H1 (cell line): ENCODE measurements at regions not wholly inside any gene's neighbourhood (a gene's known extent, or its start where the extent isn't known, plus 50 kb on each side); places are given as distances from the start of the nearest gene placed in this dataset.

ENCODE experiments used
- CTCF ChIA-PET: fragments of 300-600 bp; sonication (Branson Sonifier 250); formaldehyde crosslinking; loops from one replicate; lab custom pipeline; 2021; ENCODE audit not compliant: partially characterized antibody; lab: Charles Lee
- POLR2A ChIA-PET: fragments of 300-600 bp; sonication (Branson Sonifier 250); formaldehyde crosslinking; loops from one replicate; lab custom pipeline; 2021; ENCODE audit warnings: inconsistent platforms; ENCODE audit not compliant: partially characterized antibody; lab: Charles Lee
- DNase-seq, 2 experiments: peaks; one replicate each; pipeline versions ENCODE4 v3.0.0 to v3.0.0-alpha.2; 2010 to 2022; ENCODE audit warnings: low spot score in 2 of 2, low read depth in 1 of 2, mixed read lengths in 1 of 2
- FAIRE-seq: peaks from 2 replicates; lab custom pipeline; 2011; peaks lifted over from hg19 to GRCh38; lab: Jason Lieb, UNC
- H2AFZ ChIP-seq: 2 replicates; pipeline ENCODE4 v1.8.1; 2012; ENCODE audit warnings: low read length, inconsistent platforms
- H2AK5ac ChIP-seq: 2 replicates; pipeline ENCODE4 v1.6.1; 2013; ENCODE audit warnings: low read depth, low read length
- H2BK120ac ChIP-seq: replicated peaks from 2 replicates; pipeline ENCODE3; 2013; ENCODE audit warnings: low read depth, low read length, inconsistent platforms
- H2BK12ac ChIP-seq: 2 replicates; pipeline ENCODE4 v1.6.1; 2013; ENCODE audit warnings: low read depth, low read length
- H2BK15ac ChIP-seq: 2 replicates; pipeline ENCODE4 v1.6.1; 2013; ENCODE audit warnings: low read length
- H2BK20ac ChIP-seq: 2 replicates; pipeline ENCODE4 v1.6.1; 2013; ENCODE audit warnings: low read length
- H2BK5ac ChIP-seq: 2 replicates; pipeline ENCODE4 v1.6.1; 2013; ENCODE audit warnings: low read depth, low read length
- H3K14ac ChIP-seq: 2 replicates; pipeline ENCODE4 v1.6.1; 2013; ENCODE audit warnings: inconsistent platforms; ENCODE audit not compliant: insufficient read length
- H3K18ac ChIP-seq: 2 replicates; pipeline ENCODE4 v1.6.1; 2013; ENCODE audit warnings: low read length; ENCODE audit errors: extremely low read depth
- H3K23ac ChIP-seq: 2 replicates; pipeline ENCODE4 v1.6.1; 2013; ENCODE audit warnings: inconsistent platforms; ENCODE audit not compliant: insufficient read length
- H3K23me2 ChIP-seq: 2 replicates; pipeline ENCODE4 v1.6.1; 2013; ENCODE audit warnings: low read depth, low read length
- H3K27ac ChIP-seq: 2 replicates; pipeline ENCODE4 v1.6.1; 2011; ENCODE audit warnings: low read depth, low read length, inconsistent platforms
- H3K27me3 ChIP-seq, 4 experiments: replicated peaks in 1 of 4; 1 replicate in 1 of 4; 2 replicates in 3 of 4; pipeline versions ENCODE4 v1.6.1 to v1.8.1; 2011 to 2013; ENCODE audit warnings: low read length in 3 of 4, mild to moderate bottlenecking in 3 of 4, inconsistent platforms in 2 of 4, mixed read lengths in 2 of 4, moderate library complexity in 1 of 4; ENCODE audit not compliant: control insufficient read depth in 3 of 4, insufficient read depth in 3 of 4; ENCODE audit errors: extremely low read depth in 1 of 4
- H3K36me3 ChIP-seq, 4 experiments: 2 replicates each; pipeline versions ENCODE4 v1.6.1 to v1.8.1; 2011 to 2013; ENCODE audit warnings: mild to moderate bottlenecking in 4 of 4, low read length in 3 of 4, moderate library complexity in 2 of 4, control low read depth in 1 of 4, inconsistent platforms in 1 of 4; ENCODE audit not compliant: insufficient read depth in 4 of 4, control insufficient read depth in 2 of 4
- H3K4ac ChIP-seq: replicated peaks from 2 replicates; pipeline ENCODE3; 2013; ENCODE audit warnings: low read length, low read depth, mixed read lengths, inconsistent platforms; ENCODE audit not compliant: insufficient read length
- H3K4me1 ChIP-seq, 4 experiments: replicated peaks in 1 of 4; 1 replicate in 1 of 4; 2 replicates in 3 of 4; pipeline versions ENCODE4 v1.6.1 to v1.8.1; 2011 to 2013; ENCODE audit warnings: low read length in 3 of 4, inconsistent platforms in 2 of 4, mixed read lengths in 1 of 4; ENCODE audit not compliant: insufficient read depth in 4 of 4, control insufficient read depth in 3 of 4
- H3K4me2 ChIP-seq, 2 experiments: 2 replicates each; pipeline versions ENCODE4 v1.6.1 to v1.8.1; 2011 to 2013; ENCODE audit warnings: low read depth in 2 of 2, low read length in 2 of 2, control low read depth in 1 of 2, inconsistent platforms in 1 of 2, mild to moderate bottlenecking in 1 of 2; ENCODE audit not compliant: insufficient read depth in 1 of 2
- H3K4me3 ChIP-seq, 4 experiments: fragments of 200-600, 300-600 bp in 1 of 4; sonication (generic), shearing (Covaris generic), sonication (Bioruptor Twin) in 1 of 4; 2 replicates each; pipeline versions ENCODE4 v1.5.1 to v1.8.1; 2011 to 2016; ENCODE audit warnings: low read length in 4 of 4, low read depth in 3 of 4, control low read depth in 2 of 4, inconsistent platforms in 2 of 4, mild to moderate bottlenecking in 2 of 4, mixed read lengths in 1 of 4, moderate library complexity in 1 of 4; ENCODE audit not compliant: insufficient read depth in 2 of 4; ENCODE audit errors: extremely low read depth in 1 of 4
- H3K56ac ChIP-seq: replicated peaks from 2 replicates; pipeline ENCODE3; 2013; ENCODE audit warnings: low read depth, mild to moderate bottlenecking, mixed read lengths, low read length, inconsistent platforms; ENCODE audit not compliant: insufficient read length
- H3K79me1 ChIP-seq: 2 replicates; pipeline ENCODE4 v1.6.1; 2013; ENCODE audit warnings: low read depth, low read length, control low read depth
- H3K79me2 ChIP-seq, 2 experiments: 2 replicates each; pipeline versions ENCODE4 v1.6.1 to v1.8.1; 2012 to 2013; ENCODE audit warnings: low read length in 2 of 2, mild to moderate bottlenecking in 2 of 2, inconsistent platforms in 1 of 2; ENCODE audit not compliant: insufficient read depth in 2 of 2, control insufficient read depth in 1 of 2
- H3K9ac ChIP-seq, 4 experiments: replicated peaks in 1 of 4; 1 replicate in 1 of 4; 2 replicates in 3 of 4; pipeline versions ENCODE4 v1.6.1 to v1.8.1; 2011 to 2013; ENCODE audit warnings: low read depth in 3 of 4, low read length in 3 of 4, control low read depth in 2 of 4, mild to moderate bottlenecking in 2 of 4, moderate library complexity in 2 of 4, inconsistent platforms in 1 of 4; ENCODE audit errors: extremely low read depth in 1 of 4
- H3K9me3 ChIP-seq, 2 experiments: 2 replicates each; pipeline versions ENCODE4 v1.6.1 to v1.8.1; 2012 to 2013; ENCODE audit warnings: mild to moderate bottlenecking in 2 of 2, moderate library complexity in 2 of 2, control low read depth in 1 of 2, inconsistent platforms in 1 of 2, low read depth in 1 of 2, low read length in 1 of 2, mixed read lengths in 1 of 2; ENCODE audit not compliant: insufficient read depth in 2 of 2
- H4K20me1 ChIP-seq, 2 experiments: replicated peaks in 1 of 2; 2 replicates each; pipeline versions ENCODE3 to v1.8.1; 2011 to 2013; ENCODE audit warnings: inconsistent platforms in 2 of 2, low read length in 2 of 2, mild to moderate bottlenecking in 1 of 2; ENCODE audit not compliant: insufficient read depth in 2 of 2, control insufficient read depth in 1 of 2
- H4K5ac ChIP-seq: 2 replicates; pipeline ENCODE4 v1.6.1; 2013; ENCODE audit warnings: low read length, low read depth, mixed read lengths, inconsistent platforms; ENCODE audit not compliant: insufficient read length
- H4K8ac ChIP-seq: 2 replicates; pipeline ENCODE4 v1.8.0; 2013; ENCODE audit warnings: mild to moderate bottlenecking, moderate library complexity, low read length, inconsistent platforms; ENCODE audit not compliant: insufficient read depth; ENCODE audit errors: extremely low read depth
- H4K91ac ChIP-seq: replicated peaks from 2 replicates; pipeline ENCODE3; 2013; ENCODE audit warnings: low read length, mixed read lengths, inconsistent platforms; ENCODE audit not compliant: insufficient read length
- ASH2L ChIP-seq: fragments of 200-600, 300-600 bp; sonication (generic); IDR thresholded peaks from one replicate; pipeline ENCODE4 v1.7.1; 2017; ENCODE audit warnings: low read length
- JUND ChIP-seq: IDR thresholded peaks from 2 replicates; pipeline ENCODE4 v1.6.1; 2011; ENCODE audit warnings: mild to moderate bottlenecking, improper control_type of control experiment, low read length
- KDM1A ChIP-seq: fragments of 200-600, 300-600 bp; sonication (generic); IDR thresholded peaks from 2 replicates; pipeline ENCODE4 v1.7.1; 2016; ENCODE audit warnings: mild to moderate bottlenecking, low read length, borderline replicate concordance
- KDM5A ChIP-seq: fragments of 200-600 bp; IDR thresholded peaks from 2 replicates; pipeline ENCODE4 v1.7.1; 2012; ENCODE audit warnings: mild to moderate bottlenecking, low read length, inconsistent platforms, mixed read lengths
- RAD21 ChIP-seq, 2 experiments: IDR thresholded peaks in 1 of 2; conservative IDR thresholded peaks in 1 of 2; 2 replicates each; pipeline ENCODE4 v1.6.1; 2011; ENCODE audit warnings: low read depth in 2 of 2, low read length in 2 of 2, improper control_type of control experiment in 1 of 2, inconsistent platforms in 1 of 2, mild to moderate bottlenecking in 1 of 2, moderate library complexity in 1 of 2
- SP1 ChIP-seq: IDR thresholded peaks from 2 replicates; pipeline ENCODE4 v1.6.1; 2011; ENCODE audit warnings: low read depth, low read length
- TCF12 ChIP-seq: IDR thresholded peaks from 2 replicates; pipeline ENCODE4 v1.6.1; 2011; ENCODE audit warnings: low read depth, mild to moderate bottlenecking, low read length
- TEAD4 ChIP-seq: IDR thresholded peaks from 2 replicates; pipeline ENCODE4 v1.6.1; 2012; ENCODE audit warnings: low read depth, low read length, inconsistent platforms, mixed read lengths
- WGBS, 2 experiments: shearing (Covaris generic) in 1 of 2; methylation state at CpG; one replicate each; pipeline versions ENCODE4 v1.1.6 to v1.1.7; 2013 to 2015; ENCODE audit warnings: low lambda C conversion rate in 2 of 2, mixed read lengths in 2 of 2, inconsistent platforms in 1 of 2, low coverage in 1 of 2, missing lambda C conversion rate in 1 of 2; ENCODE audit not compliant: insufficient replicate concordance in 2 of 2, insufficient coverage in 1 of 2, insufficient read length in 1 of 2; ENCODE audit errors: extremely low coverage in 1 of 2, missing lambda C conversion rate in 1 of 2; 5-methylcytosine and 5-hydroxymethylcytosine counted together

DNA sequence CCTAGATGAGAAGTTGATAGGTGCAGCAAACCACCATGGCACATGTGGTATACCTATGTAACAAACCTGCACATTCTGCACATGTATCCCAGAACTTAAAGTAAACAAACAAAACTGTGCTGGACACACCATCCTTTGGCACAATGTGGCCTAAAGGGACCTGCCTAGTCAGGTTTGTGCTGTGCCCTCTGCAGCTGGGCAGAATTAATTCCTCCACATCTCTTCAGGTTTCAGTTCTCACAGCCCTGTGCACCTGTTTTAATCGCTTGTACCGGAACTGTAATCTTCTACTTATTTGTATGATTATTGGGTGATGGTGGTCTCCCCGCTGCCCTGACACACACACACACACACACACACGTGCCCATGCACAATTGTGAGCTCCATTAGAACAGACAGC, 252.7 kb downstream of the ACTR3B start:
- no peak overlapping the region for H2BK120ac ChIP-seq
- H3K23ac ChIP-seq, result no peak overlapping the region
- no peaks in the 10 kb centered on the region for H3K36me3 ChIP-seq
- H2AFZ ChIP-seq, result no peak overlapping the region
- H3K4me3 ChIP-seq, result no peak overlapping the region
- H4K5ac ChIP-seq, result no peak overlapping the region
- no peaks in the 10 kb centered on the region for H3K79me2 ChIP-seq
- H3K4me2 ChIP-seq, result no peak overlapping the region
- no peak overlapping the region for H2AK5ac ChIP-seq
- no peaks in the 10 kb centered on the region for H3K23me2 ChIP-seq
- H4K91ac ChIP-seq, result no peak overlapping the region
- no peak overlapping the region for H3K18ac ChIP-seq
- H2BK5ac ChIP-seq, result no peak overlapping the region
- CTCF ChIA-PET, result interaction anchor here (2.0 kb wide), 1 partner anchor 52 kb away, joined by 4 read pairs; no protein-coding TSS in a partner anchor
- no peak overlapping the region for H3K9ac ChIP-seq
- H3K27me3 ChIP-seq, result no peaks in the 10 kb centered on the region; a peak in 1 of 7 replicates
- no peak overlapping the region for H2BK20ac ChIP-seq
- no peak overlapping the region for H3K14ac ChIP-seq
- DNase-seq (no peak), FAIRE-seq (no peak)
- no peak overlapping the region for H3K56ac ChIP-seq
- POLR2A ChIA-PET, result no interaction called here
- no peak overlapping the region for H3K4ac ChIP-seq
- no peak overlapping the region for H4K8ac ChIP-seq
- H2BK15ac ChIP-seq, result no peak overlapping the region
- H3K4me1 ChIP-seq, result peaks cover 0 to 1% (median 0%) of the 10 kb centered on the region in 4 experiments; a peak in 1 of 7 replicates
- no peak overlapping the region for H2BK12ac ChIP-seq
- no peaks in the 10 kb centered on the region for H3K79me1 ChIP-seq
- no peaks in the 10 kb centered on the region for H3K9me3 ChIP-seq
- no peaks in the 10 kb centered on the region for H4K20me1 ChIP-seq
- H3K27ac ChIP-seq, result no peak overlapping the region
- 83% methylated on average over 4 of the region's 4 CpGs; no CpG with 5 or more reads in 1 of the 2 experiments for WGBS, 2 experiments
- TF ChIP-seq ASH2L (no peak), TCF12 (no peak), KDM5A (no peak), RAD21 (IDR thresholded peaks at IDR 0.05 in 1 of 2, conservative IDR thresholded peaks at IDR 0.05 in 1 of 2; ENCODE audit: low read depth in 2 of 2, low read length in 2 of 2) (no peak), SP1 (no peak), JUND (no peak), KDM1A (no peak), TEAD4 (no peak)
